Gastroesophageal sphincter (tissue), 3 donors: ENCODE measurements at regions not wholly inside any gene's neighbourhood (a gene's known extent, or its start where the extent isn't known, plus 50 kb on each side); places are given as distances from the start of the nearest gene placed in this dataset.

ENCODE experiments used
- POLR2A ChIP-seq, 2 donors: fragments of 450-650 bp; IDR thresholded peaks; one replicate each; pipeline ENCODE4 v1.6.1; 2017; ENCODE audit warnings: antibody characterized with exemption in 2 of 2, mild to moderate bottlenecking in 2 of 2, moderate library complexity in 1 of 2
- POLR2AphosphoS5 ChIP-seq: sonication (generic); formaldehyde crosslinking; IDR thresholded peaks from one replicate; pipeline ENCODE4 v1.6.1; 2017; ENCODE audit warnings: antibody characterized with exemption
- TF ChIP-seq, protein P1 (sequence below), 4 experiments: fragments of 200-600 bp in 2 of 4; fragments of 450-650 bp in 2 of 4; sonication (generic) in 1 of 4; IDR thresholded peaks; one replicate each; pipeline ENCODE4 v1.5.1; 2017 to 2019; ENCODE audit warnings: antibody characterized with exemption in 4 of 4, mild to moderate bottlenecking in 2 of 4, moderate library complexity in 2 of 4

DNA sequence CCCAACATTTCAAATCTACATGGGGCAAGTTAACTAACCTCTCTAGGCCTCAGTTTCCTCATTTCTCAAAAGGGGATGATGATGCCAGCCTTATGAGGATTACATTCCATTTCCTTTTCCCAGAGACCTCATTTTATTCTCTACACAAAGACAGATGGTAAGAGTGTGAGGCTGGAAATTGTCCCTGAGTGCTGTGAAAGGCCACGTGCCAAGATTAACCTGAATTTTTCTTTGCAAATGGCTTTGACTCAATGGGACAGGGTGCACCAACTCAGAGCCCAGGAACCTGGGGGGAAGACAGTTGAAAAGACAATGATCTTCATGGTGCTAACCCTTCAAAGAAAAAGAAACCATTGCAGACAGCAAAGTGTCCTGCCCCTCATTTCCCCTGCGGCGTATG lies 332.8 kb downstream of the TMEM114 start:
- TF ChIP-seq, protein P1, sequence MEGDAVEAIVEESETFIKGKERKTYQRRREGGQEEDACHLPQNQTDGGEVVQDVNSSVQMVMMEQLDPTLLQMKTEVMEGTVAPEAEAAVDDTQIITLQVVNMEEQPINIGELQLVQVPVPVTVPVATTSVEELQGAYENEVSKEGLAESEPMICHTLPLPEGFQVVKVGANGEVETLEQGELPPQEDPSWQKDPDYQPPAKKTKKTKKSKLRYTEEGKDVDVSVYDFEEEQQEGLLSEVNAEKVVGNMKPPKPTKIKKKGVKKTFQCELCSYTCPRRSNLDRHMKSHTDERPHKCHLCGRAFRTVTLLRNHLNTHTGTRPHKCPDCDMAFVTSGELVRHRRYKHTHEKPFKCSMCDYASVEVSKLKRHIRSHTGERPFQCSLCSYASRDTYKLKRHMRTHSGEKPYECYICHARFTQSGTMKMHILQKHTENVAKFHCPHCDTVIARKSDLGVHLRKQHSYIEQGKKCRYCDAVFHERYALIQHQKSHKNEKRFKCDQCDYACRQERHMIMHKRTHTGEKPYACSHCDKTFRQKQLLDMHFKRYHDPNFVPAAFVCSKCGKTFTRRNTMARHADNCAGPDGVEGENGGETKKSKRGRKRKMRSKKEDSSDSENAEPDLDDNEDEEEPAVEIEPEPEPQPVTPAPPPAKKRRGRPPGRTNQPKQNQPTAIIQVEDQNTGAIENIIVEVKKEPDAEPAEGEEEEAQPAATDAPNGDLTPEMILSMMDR (IDR thresholded peaks at IDR 0.05): no peak
- TF ChIP-seq POLR2A (IDR thresholded peaks at IDR 0.05): no peak
- no peak for TF ChIP-seq POLR2AphosphoS5
